Panc1 (cell line): ENCODE measurements at regions not wholly inside any gene's neighbourhood (a gene's known extent, or its start where the extent isn't known, plus 50 kb on each side); places are given as distances from the start of the nearest gene placed in this dataset.

Experiments used
- ATAC-seq: fragments of 200-7000 bp; cut with Tn5 transposase; 2 replicates; pipeline ENCODE4 v1.9.1; 2020; ENCODE audit warnings: mild to moderate bottlenecking, moderate library complexity
- BruUV-seq: library from RNA; stranded (reverse); fragments of 400-500 nt; replicated peaks from 2 replicates; lab custom pipeline; 2021; lab: Mats Ljungman, UMichigan
- CTCF ChIA-PET: fragments of 300-600 bp; sonication (Branson Sonifier 250); formaldehyde crosslinking; loops from one replicate; lab custom pipeline; 2022; ENCODE audit warnings: antibody characterized with exemption; lab: Charles Lee
- POLR2A ChIA-PET: fragments of 300-600 bp; sonication (Branson Sonifier 250); formaldehyde crosslinking; loops from one replicate; lab custom pipeline; 2022; ENCODE audit warnings: antibody characterized with exemption; lab: Charles Lee
- DNase-seq: peaks from one replicate; pipeline ENCODE4 v3.0.0-alpha.2; 2010; ENCODE audit warnings: low read depth, low spot score
- H3K27ac ChIP-seq: 2 replicates; pipeline ENCODE4 v1.5.1; 2011; ENCODE audit warnings: mild to moderate bottlenecking, low read length, inconsistent platforms
- H3K27me3 ChIP-seq: fragments of 200-500 bp; sonication (Bioruptor generic); 2 replicates; pipeline ENCODE4 v1.6.0; 2014; ENCODE audit warnings: low read length, inconsistent platforms; ENCODE audit not compliant: control insufficient read depth, insufficient read depth
- H3K36me3 ChIP-seq: fragments of 200-500 bp; sonication (Bioruptor generic); 2 replicates; pipeline ENCODE4 v1.5.1; 2014; ENCODE audit warnings: inconsistent platforms, mild to moderate bottlenecking, low read length, moderate library complexity; ENCODE audit not compliant: control insufficient read depth, insufficient read depth
- H3K4me1 ChIP-seq: 2 replicates; pipeline ENCODE4 v1.5.1; 2011; ENCODE audit warnings: inconsistent platforms, mild to moderate bottlenecking, low read length, moderate library complexity; ENCODE audit not compliant: control insufficient read depth, insufficient read depth
- H3K4me3 ChIP-seq, 2 experiments: 2 replicates each; pipeline ENCODE4 v1.5.1; 2011 to 2012; ENCODE audit warnings: low read depth in 2 of 2, low read length in 2 of 2, mild to moderate bottlenecking in 2 of 2, inconsistent platforms in 1 of 2, moderate library complexity in 1 of 2
- H3K9me3 ChIP-seq: fragments of 200-500 bp; sonication (Bioruptor generic); 2 replicates; pipeline ENCODE4 v1.5.1; 2014; ENCODE audit warnings: low read depth, mild to moderate bottlenecking, inconsistent platforms, low read length, moderate library complexity; ENCODE audit not compliant: control insufficient read depth, insufficient read depth
- POLR2AphosphoS5 ChIP-seq: IDR thresholded peaks from 2 replicates; pipeline ENCODE4 v1.6.1; 2012; ENCODE audit warnings: mild to moderate bottlenecking, low read depth, low read length, moderate library complexity
- SIN3A ChIP-seq: IDR thresholded peaks from 2 replicates; pipeline ENCODE4 v1.6.1; 2012; ENCODE audit warnings: low read depth, mild to moderate bottlenecking, low read length, moderate library complexity, borderline replicate concordance; ENCODE audit not compliant: insufficient read depth
- TCF7L2 ChIP-seq: IDR thresholded peaks from 2 replicates; pipeline ENCODE4 v1.6.1; 2011; ENCODE audit warnings: mild to moderate bottlenecking, low read depth, low read length, inconsistent platforms
- in situ Hi-C: cut with HindIII; loops from 2 replicates; pipeline ENCODE4 v1.10.0; 2016; ENCODE audit warnings: low sequenced_read_pairs, low pct_unique_long_range_greater_than_20kb
- intact Hi-C: fragments of 100-400 bp; cut with micrococcal nuclease; formaldehyde crosslinking; loops from one replicate; pipeline ENCODE4 v1.10.0; 2022; ENCODE audit not compliant: unreplicated experiment
- TF ChIP-seq, protein P1 (sequence below), 2 experiments: IDR thresholded peaks; 2 replicates each; pipeline ENCODE4 v1.6.1; 2011 to 2012; ENCODE audit warnings: low read depth in 2 of 2, control low read depth in 1 of 2, low read length in 1 of 2, mild to moderate bottlenecking in 1 of 2, moderate library complexity in 1 of 2; ENCODE audit not compliant: insufficient read depth in 1 of 2
- TF ChIP-seq, protein P2 (sequence below): fragments of 450-650 bp; IDR thresholded peaks from 2 replicates; pipeline ENCODE4 v1.5.1; 2017; ENCODE audit warnings: mild to moderate bottlenecking

DNA sequence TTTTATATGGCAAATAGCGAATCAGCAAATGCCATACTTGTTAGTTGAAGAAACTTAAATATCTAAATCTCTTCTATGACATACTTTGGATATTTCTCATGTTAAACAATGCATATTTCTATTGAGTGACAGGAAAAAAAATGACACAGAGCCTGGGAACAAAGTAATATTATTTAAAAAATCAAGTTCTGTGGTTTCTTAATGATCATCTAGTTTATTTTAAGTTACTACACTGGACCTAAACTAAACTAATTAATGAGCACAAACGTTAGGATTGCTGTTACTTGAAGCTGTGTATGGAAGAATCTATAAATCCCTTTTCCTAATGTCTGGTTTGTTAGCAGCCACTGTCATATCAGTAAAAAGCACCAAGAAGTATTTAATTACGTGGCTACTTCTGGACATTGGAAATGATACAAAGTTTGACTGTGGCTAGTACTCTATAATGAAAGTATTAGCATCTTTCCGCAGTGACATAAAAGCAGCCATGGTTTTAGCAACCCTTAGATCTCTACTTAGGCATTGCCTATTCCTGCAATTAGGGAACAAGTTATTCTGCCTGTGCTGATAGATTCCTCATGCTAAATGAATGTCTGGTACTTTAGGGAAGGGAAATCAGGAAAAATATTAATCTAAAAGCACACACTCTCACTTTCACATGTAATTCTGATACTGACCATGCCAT is 981.7 kb upstream of the B3GALT2 start:
- intact Hi-C loops (no loop called here), in situ Hi-C loops (no loop called here)
- no peaks in the 10 kb centered on the region for H3K27me3 ChIP-seq
- H3K36me3 ChIP-seq: no peaks in the 10 kb centered on the region
- H3K4me3 ChIP-seq: no peak overlapping the region
- no peaks in the 10 kb centered on the region; the same call in 1 of the 2 replicates for H3K9me3 ChIP-seq
- no peak overlapping the region for H3K27ac ChIP-seq
- DNase-seq (no peak), ATAC-seq (no peak)
- no peaks in the 10 kb centered on the region for H3K4me1 ChIP-seq
- ChIA-PET POLR2A (no interaction called here), CTCF (no interaction called here)
- TF ChIP-seq SIN3A: no peak
- no peak for TF ChIP-seq POLR2AphosphoS5
- no peak for TF ChIP-seq TCF7L2
- TF ChIP-seq, protein P1, sequence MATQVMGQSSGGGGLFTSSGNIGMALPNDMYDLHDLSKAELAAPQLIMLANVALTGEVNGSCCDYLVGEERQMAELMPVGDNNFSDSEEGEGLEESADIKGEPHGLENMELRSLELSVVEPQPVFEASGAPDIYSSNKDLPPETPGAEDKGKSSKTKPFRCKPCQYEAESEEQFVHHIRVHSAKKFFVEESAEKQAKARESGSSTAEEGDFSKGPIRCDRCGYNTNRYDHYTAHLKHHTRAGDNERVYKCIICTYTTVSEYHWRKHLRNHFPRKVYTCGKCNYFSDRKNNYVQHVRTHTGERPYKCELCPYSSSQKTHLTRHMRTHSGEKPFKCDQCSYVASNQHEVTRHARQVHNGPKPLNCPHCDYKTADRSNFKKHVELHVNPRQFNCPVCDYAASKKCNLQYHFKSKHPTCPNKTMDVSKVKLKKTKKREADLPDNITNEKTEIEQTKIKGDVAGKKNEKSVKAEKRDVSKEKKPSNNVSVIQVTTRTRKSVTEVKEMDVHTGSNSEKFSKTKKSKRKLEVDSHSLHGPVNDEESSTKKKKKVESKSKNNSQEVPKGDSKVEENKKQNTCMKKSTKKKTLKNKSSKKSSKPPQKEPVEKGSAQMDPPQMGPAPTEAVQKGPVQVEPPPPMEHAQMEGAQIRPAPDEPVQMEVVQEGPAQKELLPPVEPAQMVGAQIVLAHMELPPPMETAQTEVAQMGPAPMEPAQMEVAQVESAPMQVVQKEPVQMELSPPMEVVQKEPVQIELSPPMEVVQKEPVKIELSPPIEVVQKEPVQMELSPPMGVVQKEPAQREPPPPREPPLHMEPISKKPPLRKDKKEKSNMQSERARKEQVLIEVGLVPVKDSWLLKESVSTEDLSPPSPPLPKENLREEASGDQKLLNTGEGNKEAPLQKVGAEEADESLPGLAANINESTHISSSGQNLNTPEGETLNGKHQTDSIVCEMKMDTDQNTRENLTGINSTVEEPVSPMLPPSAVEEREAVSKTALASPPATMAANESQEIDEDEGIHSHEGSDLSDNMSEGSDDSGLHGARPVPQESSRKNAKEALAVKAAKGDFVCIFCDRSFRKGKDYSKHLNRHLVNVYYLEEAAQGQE (IDR thresholded peaks at IDR 0.05; ENCODE audit: insufficient read depth in 1 of 2, low read depth in 2 of 2, low read length in 1 of 2): no peak
- TF ChIP-seq, protein P2, sequence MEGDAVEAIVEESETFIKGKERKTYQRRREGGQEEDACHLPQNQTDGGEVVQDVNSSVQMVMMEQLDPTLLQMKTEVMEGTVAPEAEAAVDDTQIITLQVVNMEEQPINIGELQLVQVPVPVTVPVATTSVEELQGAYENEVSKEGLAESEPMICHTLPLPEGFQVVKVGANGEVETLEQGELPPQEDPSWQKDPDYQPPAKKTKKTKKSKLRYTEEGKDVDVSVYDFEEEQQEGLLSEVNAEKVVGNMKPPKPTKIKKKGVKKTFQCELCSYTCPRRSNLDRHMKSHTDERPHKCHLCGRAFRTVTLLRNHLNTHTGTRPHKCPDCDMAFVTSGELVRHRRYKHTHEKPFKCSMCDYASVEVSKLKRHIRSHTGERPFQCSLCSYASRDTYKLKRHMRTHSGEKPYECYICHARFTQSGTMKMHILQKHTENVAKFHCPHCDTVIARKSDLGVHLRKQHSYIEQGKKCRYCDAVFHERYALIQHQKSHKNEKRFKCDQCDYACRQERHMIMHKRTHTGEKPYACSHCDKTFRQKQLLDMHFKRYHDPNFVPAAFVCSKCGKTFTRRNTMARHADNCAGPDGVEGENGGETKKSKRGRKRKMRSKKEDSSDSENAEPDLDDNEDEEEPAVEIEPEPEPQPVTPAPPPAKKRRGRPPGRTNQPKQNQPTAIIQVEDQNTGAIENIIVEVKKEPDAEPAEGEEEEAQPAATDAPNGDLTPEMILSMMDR: no peak
- BruUV-seq: no TSS peak

DNA sequence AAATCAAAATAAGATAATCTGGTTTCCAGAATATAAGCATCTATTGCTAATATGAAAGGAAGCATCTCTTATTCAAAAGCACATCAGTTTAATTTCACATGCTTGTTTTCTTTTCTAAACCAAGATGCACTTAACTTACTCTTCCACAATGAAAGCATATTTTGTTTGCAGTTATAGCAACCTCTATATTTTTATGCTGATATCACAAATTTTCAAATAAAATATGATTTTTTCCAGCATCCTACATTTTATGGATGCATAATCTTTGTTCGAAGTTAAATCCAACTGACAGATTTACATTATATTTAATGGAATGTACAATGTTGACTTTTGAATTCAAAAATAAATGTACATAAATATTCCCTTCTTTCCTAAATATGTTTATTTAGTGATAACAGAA is 978.3 kb upstream of the B3GALT2 start:
- DNase-seq (no peak), ATAC-seq (no peak)
- Histone ChIP-seq H3K4me1 (no peaks in the 10 kb centered on the region), H3K27ac (no peak overlapping the region), H3K27me3 (no peaks in the 10 kb centered on the region), H3K36me3 (no peaks in the 10 kb centered on the region), H3K4me3 (no peak overlapping the region), H3K9me3 (no peaks in the 10 kb centered on the region; the same call in 1 of the 2 replicates)
- BruUV-seq: no TSS peak
- TF ChIP-seq, protein P1 (IDR thresholded peaks at IDR 0.05; ENCODE audit: insufficient read depth in 1 of 2, low read depth in 2 of 2, low read length in 1 of 2): no peak
- TF ChIP-seq TCF7L2: no peak
- TF ChIP-seq POLR2AphosphoS5: no peak
- TF ChIP-seq, protein P2: no peak
- no peak for TF ChIP-seq SIN3A
- intact Hi-C loops: no loop called here
- CTCF ChIA-PET: no interaction called here
- POLR2A ChIA-PET: no interaction called here
- in situ Hi-C loops: no loop called here
